Activated CD4-positive, alpha-beta T cell treated with anti-CD3 and anti-CD28 coated beads for 4 hours (primary cell): ENCODE measurements at regions not wholly inside any gene's neighbourhood (a gene's known extent, or its start where the extent isn't known, plus 50 kb on each side); places are given as distances from the start of the nearest gene placed in this dataset.

Experiments used
- DNase-seq, 2 donors: peaks; one replicate each; pipeline ENCODE4 v3.0.0-alpha.2; 2020

DNA sequence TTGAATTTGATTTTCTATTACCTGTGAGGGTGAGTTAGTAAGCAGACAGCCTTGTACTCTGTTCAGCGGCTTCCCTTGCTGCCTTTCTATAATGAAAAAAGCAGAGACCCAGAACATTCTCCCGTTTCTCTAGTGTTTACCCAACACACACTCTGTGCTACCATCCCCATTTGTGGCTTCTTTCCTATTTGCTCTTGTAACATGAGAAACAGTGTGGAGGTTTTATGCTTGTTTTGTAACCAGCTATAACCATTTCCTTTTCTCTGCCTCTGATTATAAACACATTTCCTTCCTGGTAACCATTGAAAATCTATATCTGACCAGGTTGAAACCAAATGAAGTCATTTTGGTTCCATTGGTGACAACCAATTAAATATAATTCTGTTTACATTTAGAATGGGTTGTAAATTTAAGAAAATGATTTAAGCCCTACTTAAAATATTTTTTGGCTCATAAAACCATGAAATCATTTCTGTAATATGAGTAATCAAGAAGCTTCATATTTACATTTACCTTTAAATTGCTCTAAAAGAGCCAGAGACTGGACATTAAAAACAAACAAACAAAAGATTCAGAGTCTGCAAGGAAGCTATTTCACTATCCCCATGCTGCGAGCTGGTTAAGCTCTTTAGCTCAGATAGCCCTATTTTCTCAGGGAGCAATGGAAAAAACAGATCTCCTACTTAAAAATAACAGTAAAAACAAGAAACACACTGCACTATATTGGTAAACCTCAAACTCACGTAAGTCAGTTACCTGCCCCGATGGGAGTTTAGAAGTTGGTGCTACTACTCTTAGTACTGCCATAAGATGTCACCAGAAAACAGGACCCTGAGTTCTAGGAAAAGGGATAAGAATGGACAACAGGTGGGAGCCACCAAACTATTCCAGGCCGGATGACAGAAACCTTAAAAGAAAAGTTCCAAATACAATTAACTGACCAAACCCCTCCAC lies 206.5 kb upstream of the EEA1 start:
- DNase-seq, result no peak

GRCh38 chr12:93136253-93137055 lies 207.4 kb upstream of the EEA1 start:
- DNase-seq, result no peak

- no peak for DNase-seq
Observed at GRCh38 chr12:93137656-93138612, 208.8 kb upstream of the EEA1 start.

DNA sequence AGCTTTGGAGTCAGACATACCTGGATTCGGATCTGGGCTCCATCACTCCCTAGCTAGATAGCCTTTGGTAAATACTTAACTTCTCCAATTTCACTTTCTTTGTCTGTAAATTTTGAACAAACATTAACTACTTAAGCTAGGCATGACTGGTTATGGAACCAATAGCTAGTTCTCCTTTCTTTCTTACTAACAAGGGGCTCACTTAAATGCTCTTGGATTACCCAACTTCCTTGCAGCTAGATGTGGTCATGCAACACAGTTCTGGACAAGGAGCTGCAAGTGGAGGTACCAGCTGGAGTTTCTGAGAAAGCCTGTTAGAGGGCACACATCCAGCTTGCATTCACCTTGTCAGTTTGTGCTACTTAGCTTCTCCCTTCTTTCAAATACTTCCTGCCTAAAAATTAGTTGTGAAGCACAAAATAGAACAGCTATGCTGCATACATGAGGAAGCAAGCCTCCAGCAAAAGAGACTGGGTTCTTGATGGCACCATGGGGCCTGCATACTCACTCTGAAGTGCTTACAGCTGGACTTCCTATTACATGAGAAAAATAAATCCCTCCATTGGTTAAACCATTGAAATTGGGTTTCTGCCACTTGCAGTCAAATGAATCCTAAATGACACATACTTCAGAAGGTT lies 210.1 kb upstream of the EEA1 start:
- DNase-seq, result no peak

DNA sequence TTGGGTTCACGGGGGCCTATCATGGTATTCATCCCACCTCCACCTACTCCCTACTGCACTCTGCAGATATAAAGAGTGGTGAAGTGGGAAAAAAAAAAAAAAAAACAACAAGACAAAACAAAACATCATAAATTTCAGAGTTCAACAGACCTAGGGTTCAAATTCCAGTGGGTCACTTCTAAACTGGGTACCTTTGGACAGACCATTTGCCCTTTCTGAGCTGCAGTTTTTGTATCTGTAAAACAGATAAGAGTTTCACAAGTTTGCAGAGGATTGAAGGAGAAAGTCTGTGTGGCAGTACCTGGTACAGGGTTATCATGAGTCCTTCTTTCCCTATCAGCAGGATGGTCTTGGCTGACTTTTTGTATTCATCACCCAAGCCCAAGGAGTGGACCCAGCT lies 211.2 kb upstream of the EEA1 start:
- no peak for DNase-seq

- DNase-seq, result no peak
Observed at GRCh38 chr12:93140801-93141200, 211.7 kb upstream of the EEA1 start.

DNA sequence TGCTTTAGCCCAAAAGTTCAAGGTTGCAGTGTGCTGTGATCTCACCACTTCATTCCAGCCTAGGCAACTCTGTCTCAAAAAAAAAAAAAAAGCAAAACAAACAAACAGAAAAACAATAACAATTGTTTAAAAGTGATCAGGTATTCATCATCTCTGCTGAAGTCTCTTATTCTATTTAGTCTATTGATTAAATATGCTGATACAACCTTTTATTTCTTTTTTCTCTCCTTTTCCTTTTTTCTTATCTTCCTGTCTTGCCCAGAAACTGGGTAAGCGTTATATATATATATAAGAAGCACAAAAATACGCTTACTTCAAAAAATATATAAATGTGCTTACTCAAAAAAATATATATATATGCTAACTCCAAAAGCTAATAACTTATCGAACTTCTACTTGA lies 213.8 kb upstream of the EEA1 start:
- DNase-seq, result no peak

DNA sequence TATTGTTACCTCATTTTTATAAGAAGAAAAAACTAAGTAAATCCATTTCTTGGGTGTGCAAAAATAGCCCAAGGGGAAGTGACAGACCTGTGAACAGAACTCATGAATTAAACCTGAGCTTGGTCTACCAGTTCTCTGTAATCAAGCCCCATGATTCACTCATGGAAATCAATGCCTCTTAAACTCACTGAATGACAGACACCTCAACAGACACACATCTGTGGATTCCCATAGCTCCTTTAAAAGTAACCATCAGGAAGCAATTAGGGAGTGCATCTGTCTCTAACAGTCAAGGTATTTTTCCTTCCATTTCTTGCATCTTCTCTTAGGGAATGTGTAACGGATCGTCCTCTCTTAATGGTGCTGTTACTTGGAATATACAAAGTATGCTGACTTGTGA lies 215.0 kb upstream of the EEA1 start:
- no peak for DNase-seq

- DNase-seq, result no peak
Observed at GRCh38 chr12:93145086-93145485, 216.0 kb upstream of the EEA1 start.

- no peak for DNase-seq
Observed at GRCh38 chr12:93146263-93146939, 217.3 kb upstream of the EEA1 start.

GRCh38 chr12:93146970-93147369 lies 217.9 kb upstream of the EEA1 start:
- no peak for DNase-seq

DNA sequence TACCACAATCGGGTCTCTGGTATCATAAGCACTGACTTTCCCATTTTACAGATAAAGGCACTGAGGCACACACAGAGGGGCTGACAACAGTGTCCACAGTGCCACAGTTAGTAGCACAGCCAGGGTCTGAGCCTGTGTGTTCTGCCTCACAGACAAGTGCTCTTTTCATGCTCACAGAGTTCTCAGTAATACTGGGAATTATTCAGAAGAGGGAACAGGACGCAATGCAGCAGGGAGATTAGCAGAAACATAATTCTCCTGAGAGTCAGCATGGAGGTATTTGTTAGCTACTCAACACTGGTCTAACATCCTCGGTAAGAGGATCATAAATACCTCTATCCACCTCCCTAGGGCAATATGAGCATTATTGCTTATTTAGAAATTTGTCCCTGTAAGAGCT lies 219.3 kb upstream of the EEA1 start:
- no peak for DNase-seq

- no peak for DNase-seq
Observed at GRCh38 chr12:93149229-93149628, 220.1 kb upstream of the EEA1 start.

DNA sequence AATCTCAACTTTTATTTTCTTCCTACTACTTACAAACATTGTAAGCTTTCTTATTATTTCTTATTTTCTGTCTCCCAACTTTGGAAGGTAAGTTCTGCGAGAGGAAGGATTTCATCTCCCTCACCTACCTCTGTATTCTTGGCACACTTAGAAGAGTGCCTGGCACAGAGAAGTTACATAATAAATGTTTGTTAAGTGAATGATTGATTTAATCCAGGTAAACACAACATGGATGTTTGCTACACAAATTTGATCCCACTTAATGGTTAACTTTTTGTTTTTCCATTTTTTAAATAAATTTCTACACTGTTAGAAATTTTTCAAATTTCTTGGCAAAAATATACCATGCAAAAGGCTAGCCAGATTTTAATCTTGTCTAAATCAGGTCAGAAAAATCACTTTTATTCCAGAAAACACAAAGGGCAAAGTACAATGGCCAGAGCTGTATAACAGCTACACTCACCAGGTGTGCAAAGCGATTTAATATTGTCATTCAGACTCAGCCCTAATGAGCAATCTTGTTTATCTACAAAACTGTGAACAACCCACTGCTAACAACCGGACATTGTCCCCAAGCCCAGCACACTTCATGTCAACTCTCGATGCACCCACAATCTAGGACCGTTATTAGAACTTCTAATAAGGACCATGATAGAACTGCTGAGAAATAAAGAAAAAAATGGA lies 222.1 kb upstream of the EEA1 start:
- DNase-seq, result no peak

DNA sequence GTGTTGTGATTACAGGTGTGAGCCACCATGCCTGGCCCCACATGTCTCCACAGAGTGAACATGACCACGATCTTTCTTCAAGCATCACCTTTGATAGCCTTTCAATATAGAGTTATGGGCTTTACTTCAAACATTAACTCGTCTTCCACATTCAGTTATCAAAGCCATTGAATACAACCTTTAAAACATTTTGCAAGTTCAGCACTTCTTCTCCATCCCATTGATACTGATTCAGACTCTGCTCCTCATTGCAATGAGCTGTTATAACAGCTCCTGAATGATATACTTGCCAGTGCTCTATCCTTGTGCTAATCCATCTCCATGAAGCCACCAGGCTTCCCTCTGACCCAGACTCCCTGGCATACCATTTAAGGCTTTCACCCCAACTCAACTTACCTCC lies 223.5 kb upstream of the EEA1 start:
- DNase-seq, result no peak

- DNase-seq, result no peak
Observed at GRCh38 chr12:93153321-93153720, 224.2 kb upstream of the EEA1 start.

DNA sequence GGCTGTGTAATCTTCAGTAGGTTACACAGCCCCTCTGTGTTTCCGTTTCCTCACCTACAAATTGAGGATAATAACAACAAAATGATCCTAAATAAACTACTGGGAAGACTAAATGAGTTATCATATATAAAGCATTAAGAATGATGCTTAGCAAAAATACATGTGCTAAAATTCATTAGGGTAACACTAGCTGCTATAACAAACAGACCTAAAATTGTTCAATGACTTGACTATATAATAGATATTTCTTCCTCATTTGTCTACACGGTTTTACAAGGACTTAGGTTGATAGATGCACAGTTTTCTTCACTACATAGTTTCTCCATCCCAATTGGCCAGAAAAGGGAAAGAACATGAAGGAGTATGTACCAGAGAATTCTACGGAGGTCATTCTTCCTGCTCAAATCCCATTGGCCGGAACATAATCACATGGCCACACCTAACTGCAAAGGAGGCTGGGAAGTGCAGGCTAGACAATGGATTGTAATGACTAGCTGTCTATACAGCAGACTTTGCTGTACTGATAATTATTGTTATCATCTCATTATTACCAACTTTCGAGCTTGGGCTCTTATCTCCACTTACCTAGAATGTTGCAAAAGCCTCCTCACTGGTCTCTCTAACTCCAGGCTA lies 223.5 kb upstream of the NUDT4 start:
- DNase-seq, result no peak

- DNase-seq, result no peak
Observed at GRCh38 chr12:93154753-93155480, 222.8 kb upstream of the NUDT4 start.

- DNase-seq, result no peak
Observed at GRCh38 chr12:93156086-93156716, 221.5 kb upstream of the NUDT4 start.
